Panc1 (cell line): ENCODE measurements at regions not wholly inside any gene's neighbourhood (a gene's known extent, or its start where the extent isn't known, plus 50 kb on each side); places are given as distances from the start of the nearest gene placed in this dataset.

ENCODE experiments used
- ATAC-seq: fragments of 200-7000 bp; cut with Tn5 transposase; 2 replicates; pipeline ENCODE4 v1.9.1; 2020; ENCODE audit warnings: mild to moderate bottlenecking, moderate library complexity
- BruUV-seq: library from RNA; stranded (reverse); fragments of 400-500 nt; replicated peaks from 2 replicates; lab custom pipeline; 2021; lab: Mats Ljungman, UMichigan
- CTCF ChIA-PET: fragments of 300-600 bp; sonication (Branson Sonifier 250); formaldehyde crosslinking; loops from one replicate; lab custom pipeline; 2022; ENCODE audit warnings: antibody characterized with exemption; lab: Charles Lee
- POLR2A ChIA-PET: fragments of 300-600 bp; sonication (Branson Sonifier 250); formaldehyde crosslinking; loops from one replicate; lab custom pipeline; 2022; ENCODE audit warnings: antibody characterized with exemption; lab: Charles Lee
- DNase-seq: peaks from one replicate; pipeline ENCODE4 v3.0.0-alpha.2; 2010; ENCODE audit warnings: low read depth, low spot score
- H3K27ac ChIP-seq: 2 replicates; pipeline ENCODE4 v1.5.1; 2011; ENCODE audit warnings: mild to moderate bottlenecking, low read length, inconsistent platforms
- H3K27me3 ChIP-seq: fragments of 200-500 bp; sonication (Bioruptor generic); 2 replicates; pipeline ENCODE4 v1.6.0; 2014; ENCODE audit warnings: low read length, inconsistent platforms; ENCODE audit not compliant: control insufficient read depth, insufficient read depth
- H3K36me3 ChIP-seq: fragments of 200-500 bp; sonication (Bioruptor generic); 2 replicates; pipeline ENCODE4 v1.5.1; 2014; ENCODE audit warnings: inconsistent platforms, mild to moderate bottlenecking, low read length, moderate library complexity; ENCODE audit not compliant: control insufficient read depth, insufficient read depth
- H3K4me1 ChIP-seq: 2 replicates; pipeline ENCODE4 v1.5.1; 2011; ENCODE audit warnings: inconsistent platforms, mild to moderate bottlenecking, low read length, moderate library complexity; ENCODE audit not compliant: control insufficient read depth, insufficient read depth
- H3K4me3 ChIP-seq, 2 experiments: 2 replicates each; pipeline ENCODE4 v1.5.1; 2011 to 2012; ENCODE audit warnings: low read depth in 2 of 2, low read length in 2 of 2, mild to moderate bottlenecking in 2 of 2, inconsistent platforms in 1 of 2, moderate library complexity in 1 of 2
- H3K9me3 ChIP-seq: fragments of 200-500 bp; sonication (Bioruptor generic); 2 replicates; pipeline ENCODE4 v1.5.1; 2014; ENCODE audit warnings: low read depth, mild to moderate bottlenecking, inconsistent platforms, low read length, moderate library complexity; ENCODE audit not compliant: control insufficient read depth, insufficient read depth
- CTCF ChIP-seq: fragments of 450-650 bp; IDR thresholded peaks from 2 replicates; pipeline ENCODE4 v1.5.1; 2017; ENCODE audit warnings: mild to moderate bottlenecking
- POLR2AphosphoS5 ChIP-seq: IDR thresholded peaks from 2 replicates; pipeline ENCODE4 v1.6.1; 2012; ENCODE audit warnings: mild to moderate bottlenecking, low read depth, low read length, moderate library complexity
- SIN3A ChIP-seq: IDR thresholded peaks from 2 replicates; pipeline ENCODE4 v1.6.1; 2012; ENCODE audit warnings: low read depth, mild to moderate bottlenecking, low read length, moderate library complexity, borderline replicate concordance; ENCODE audit not compliant: insufficient read depth
- TCF7L2 ChIP-seq: IDR thresholded peaks from 2 replicates; pipeline ENCODE4 v1.6.1; 2011; ENCODE audit warnings: mild to moderate bottlenecking, low read depth, low read length, inconsistent platforms
- in situ Hi-C: cut with HindIII; loops from 2 replicates; pipeline ENCODE4 v1.10.0; 2016; ENCODE audit warnings: low sequenced_read_pairs, low pct_unique_long_range_greater_than_20kb
- intact Hi-C: fragments of 100-400 bp; cut with micrococcal nuclease; formaldehyde crosslinking; loops from one replicate; pipeline ENCODE4 v1.10.0; 2022; ENCODE audit not compliant: unreplicated experiment
- TF ChIP-seq, protein P1 (sequence below), 2 experiments: IDR thresholded peaks; 2 replicates each; pipeline ENCODE4 v1.6.1; 2011 to 2012; ENCODE audit warnings: low read depth in 2 of 2, control low read depth in 1 of 2, low read length in 1 of 2, mild to moderate bottlenecking in 1 of 2, moderate library complexity in 1 of 2; ENCODE audit not compliant: insufficient read depth in 1 of 2

DNA sequence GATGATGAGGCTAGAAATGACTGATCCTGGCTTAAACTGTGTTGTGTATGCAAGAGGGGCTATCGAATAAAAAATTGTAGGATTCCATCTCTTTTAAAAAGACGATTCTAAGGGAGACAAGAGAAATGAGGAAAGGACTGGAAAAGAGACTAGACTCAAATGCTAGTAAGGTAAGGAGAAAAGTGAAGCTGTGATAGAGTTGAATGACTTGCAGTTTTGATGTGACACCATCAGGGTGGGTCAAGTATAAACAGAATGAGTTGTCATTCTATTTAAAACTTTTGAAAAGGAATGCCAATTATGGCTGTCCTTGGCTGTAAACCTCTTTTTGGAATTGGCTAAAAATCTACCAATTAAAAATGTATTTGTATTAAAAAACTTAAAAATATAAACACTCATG lies 184.5 kb upstream of the PHF14 start:
- TF ChIP-seq, protein P1, sequence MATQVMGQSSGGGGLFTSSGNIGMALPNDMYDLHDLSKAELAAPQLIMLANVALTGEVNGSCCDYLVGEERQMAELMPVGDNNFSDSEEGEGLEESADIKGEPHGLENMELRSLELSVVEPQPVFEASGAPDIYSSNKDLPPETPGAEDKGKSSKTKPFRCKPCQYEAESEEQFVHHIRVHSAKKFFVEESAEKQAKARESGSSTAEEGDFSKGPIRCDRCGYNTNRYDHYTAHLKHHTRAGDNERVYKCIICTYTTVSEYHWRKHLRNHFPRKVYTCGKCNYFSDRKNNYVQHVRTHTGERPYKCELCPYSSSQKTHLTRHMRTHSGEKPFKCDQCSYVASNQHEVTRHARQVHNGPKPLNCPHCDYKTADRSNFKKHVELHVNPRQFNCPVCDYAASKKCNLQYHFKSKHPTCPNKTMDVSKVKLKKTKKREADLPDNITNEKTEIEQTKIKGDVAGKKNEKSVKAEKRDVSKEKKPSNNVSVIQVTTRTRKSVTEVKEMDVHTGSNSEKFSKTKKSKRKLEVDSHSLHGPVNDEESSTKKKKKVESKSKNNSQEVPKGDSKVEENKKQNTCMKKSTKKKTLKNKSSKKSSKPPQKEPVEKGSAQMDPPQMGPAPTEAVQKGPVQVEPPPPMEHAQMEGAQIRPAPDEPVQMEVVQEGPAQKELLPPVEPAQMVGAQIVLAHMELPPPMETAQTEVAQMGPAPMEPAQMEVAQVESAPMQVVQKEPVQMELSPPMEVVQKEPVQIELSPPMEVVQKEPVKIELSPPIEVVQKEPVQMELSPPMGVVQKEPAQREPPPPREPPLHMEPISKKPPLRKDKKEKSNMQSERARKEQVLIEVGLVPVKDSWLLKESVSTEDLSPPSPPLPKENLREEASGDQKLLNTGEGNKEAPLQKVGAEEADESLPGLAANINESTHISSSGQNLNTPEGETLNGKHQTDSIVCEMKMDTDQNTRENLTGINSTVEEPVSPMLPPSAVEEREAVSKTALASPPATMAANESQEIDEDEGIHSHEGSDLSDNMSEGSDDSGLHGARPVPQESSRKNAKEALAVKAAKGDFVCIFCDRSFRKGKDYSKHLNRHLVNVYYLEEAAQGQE (IDR thresholded peaks at IDR 0.05; ENCODE audit: insufficient read depth in 1 of 2, low read depth in 2 of 2, low read length in 1 of 2) = no peak
- no peak for TF ChIP-seq SIN3A
- TF ChIP-seq CTCF = no peak
- no peak for TF ChIP-seq TCF7L2
- no peak for TF ChIP-seq POLR2AphosphoS5
- ATAC-seq (no peak), DNase-seq (no peak)
- ChIA-PET CTCF (no interaction called here), POLR2A (no interaction called here)
- Histone ChIP-seq H3K27ac (no peak overlapping the region), H3K4me3 (no peak overlapping the region), H3K4me1 (no peaks in the 10 kb centered on the region), H3K9me3 (no peaks in the 10 kb centered on the region), H3K36me3 (no peaks in the 10 kb centered on the region), H3K27me3 (no peaks in the 10 kb centered on the region)
- intact Hi-C loops (no loop called here), in situ Hi-C loops (no loop called here)
- BruUV-seq = no TSS peak

DNA sequence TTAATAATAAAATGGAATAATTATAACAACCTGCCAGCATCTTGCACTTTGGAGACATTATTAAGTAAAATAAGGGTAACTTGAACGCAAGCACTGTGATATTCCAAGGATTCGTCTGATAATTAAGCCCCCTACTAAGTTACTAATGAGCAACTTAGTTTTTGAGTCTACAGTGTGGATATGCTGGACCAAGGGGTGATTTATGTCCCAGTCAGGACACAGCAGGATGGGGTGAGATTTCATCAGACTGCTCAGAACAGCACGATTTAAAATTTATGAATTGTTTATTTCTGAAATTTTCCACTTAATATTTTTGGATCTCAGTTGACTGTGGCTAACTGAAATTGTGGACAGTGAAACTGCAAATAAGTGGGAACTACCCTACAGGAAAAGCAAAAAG lies 182.8 kb upstream of the PHF14 start:
- no peaks in the 10 kb centered on the region for H3K27me3 ChIP-seq
- H3K9me3 ChIP-seq = no peaks in the 10 kb centered on the region
- no peaks in the 10 kb centered on the region for H3K36me3 ChIP-seq
- no peak for ATAC-seq
- H3K27ac ChIP-seq = no peak overlapping the region
- no peak overlapping the region for H3K4me3 ChIP-seq
- no peaks in the 10 kb centered on the region for H3K4me1 ChIP-seq
- no peak for DNase-seq
- ChIA-PET CTCF (no interaction called here), POLR2A (no interaction called here)
- BruUV-seq = no TSS peak
- in situ Hi-C loops (no loop called here), intact Hi-C loops (no loop called here)
- no peak for TF ChIP-seq CTCF
- TF ChIP-seq TCF7L2 = no peak
- no peak for TF ChIP-seq SIN3A
- TF ChIP-seq POLR2AphosphoS5 = no peak
- TF ChIP-seq, protein P1 (IDR thresholded peaks at IDR 0.05; ENCODE audit: insufficient read depth in 1 of 2, low read depth in 2 of 2, low read length in 1 of 2) = no peak
